H1 (cell line): ENCODE measurements at regions not wholly inside any gene's neighbourhood (a gene's known extent, or its start where the extent isn't known, plus 50 kb on each side); places are given as distances from the start of the nearest gene placed in this dataset.

Experiments used
- BACH1 ChIP-seq: IDR thresholded peaks from 2 replicates; pipeline ENCODE4 v1.6.1; 2012; ENCODE audit warnings: low read length, improper control_type of control experiment
- CEBPB ChIP-seq: IDR thresholded peaks from 2 replicates; pipeline ENCODE4 v1.6.1; 2012; ENCODE audit warnings: low read depth, low read length
- CTCF ChIP-seq, 3 experiments: IDR thresholded peaks; 1 replicate in 2 of 3; 2 replicates in 1 of 3; pipeline versions ENCODE4 v1.5.1 to v1.6.1; 2011; ENCODE audit warnings: low read length in 3 of 3, mild to moderate bottlenecking in 3 of 3, inconsistent platforms in 2 of 3, low read depth in 1 of 3, moderate library complexity in 1 of 3; ENCODE audit not compliant: insufficient read depth in 1 of 3; ENCODE audit errors: control extremely low read depth in 1 of 3
- EZH2 ChIP-seq: fragments of 200-600 bp; sonication (generic); IDR thresholded peaks from 2 replicates; pipeline ENCODE4 v1.7.1; 2012; ENCODE audit warnings: low read depth, mild to moderate bottlenecking, moderate library complexity, low read length, inconsistent platforms; ENCODE audit not compliant: severe bottlenecking
- HDAC2 ChIP-seq, 2 experiments: fragments of 300-600 bp in 1 of 2; sonication (generic) in 1 of 2; IDR thresholded peaks; 2 replicates each; pipeline ENCODE4 v1.6.1; 2011 to 2012; ENCODE audit warnings: low read depth in 2 of 2, low read length in 2 of 2, mild to moderate bottlenecking in 2 of 2, moderate library complexity in 2 of 2, borderline replicate concordance in 1 of 2, inconsistent platforms in 1 of 2
- MAFK ChIP-seq: IDR thresholded peaks from 2 replicates; pipeline ENCODE4 v1.6.1; 2012; ENCODE audit warnings: low read depth, mild to moderate bottlenecking, improper control_type of control experiment, low read length
- POLR2A ChIP-seq, 2 experiments: IDR thresholded peaks; 1 replicate in 1 of 2; 2 replicates in 1 of 2; pipeline ENCODE4 v1.6.1; 2011; ENCODE audit warnings: low read depth in 2 of 2, low read length in 2 of 2, mild to moderate bottlenecking in 2 of 2; ENCODE audit errors: control extremely low read depth in 1 of 2
- POLR2AphosphoS5 ChIP-seq: IDR thresholded peaks from 2 replicates; pipeline ENCODE4 v1.6.1; 2011; ENCODE audit warnings: low read depth, low read length
- RNF2 ChIP-seq: fragments of 200-900, 300-1000 bp; sonication (generic); IDR thresholded peaks from 2 replicates; pipeline ENCODE4 v1.7.1; 2016; ENCODE audit warnings: borderline replicate concordance, low read depth, mild to moderate bottlenecking, antibody characterized with exemption, low read length; ENCODE audit not compliant: poor library complexity, severe bottlenecking; ENCODE audit errors: missing control alignments
- SP1 ChIP-seq: IDR thresholded peaks from 2 replicates; pipeline ENCODE4 v1.6.1; 2011; ENCODE audit warnings: low read depth, low read length
- ZNF274 ChIP-seq: IDR thresholded peaks from 2 replicates; pipeline ENCODE4 v1.7.0; 2012; ENCODE audit warnings: low read length, borderline replicate concordance; ENCODE audit errors: extremely low read depth

- TF ChIP-seq MAFK = no peak
- no peak for TF ChIP-seq SP1
- no peak for TF ChIP-seq EZH2
- no peak for TF ChIP-seq CTCF (IDR thresholded peaks at IDR 0.05; ENCODE audit: control extremely low read depth in 1 of 3, insufficient read depth in 1 of 3, low read depth in 1 of 3, low read length in 3 of 3)
- no peak for TF ChIP-seq POLR2A (IDR thresholded peaks at IDR 0.05; ENCODE audit: control extremely low read depth in 1 of 2, low read depth in 2 of 2, low read length in 2 of 2)
- TF ChIP-seq HDAC2 (IDR thresholded peaks at IDR 0.05; ENCODE audit: borderline replicate concordance in 1 of 2, low read depth in 2 of 2, low read length in 2 of 2) = no peak
- no peak for TF ChIP-seq CEBPB
- no peak for TF ChIP-seq POLR2AphosphoS5
- no peak for TF ChIP-seq RNF2
- no peak for TF ChIP-seq BACH1
- TF ChIP-seq ZNF274 = no peak
These were observed 105.6 kb downstream of the AHR start for GRCh38 chr7:17404006-17404405.
